ENCODE measurements at regions not wholly inside any gene's neighbourhood (a gene's known extent, or its start where the extent isn't known, plus 50 kb on each side); places are given as distances from the start of the nearest gene placed in this dataset.

GRCh38 chr12:124517260-124518050 lies 50.0 kb downstream of the NCOR2 start:
- no peak for DNase-seq

- DNase-seq = no peak
These were observed 50.6 kb downstream of the NCOR2 start for GRCh38 chr12:124516850-124517249.

DNA sequence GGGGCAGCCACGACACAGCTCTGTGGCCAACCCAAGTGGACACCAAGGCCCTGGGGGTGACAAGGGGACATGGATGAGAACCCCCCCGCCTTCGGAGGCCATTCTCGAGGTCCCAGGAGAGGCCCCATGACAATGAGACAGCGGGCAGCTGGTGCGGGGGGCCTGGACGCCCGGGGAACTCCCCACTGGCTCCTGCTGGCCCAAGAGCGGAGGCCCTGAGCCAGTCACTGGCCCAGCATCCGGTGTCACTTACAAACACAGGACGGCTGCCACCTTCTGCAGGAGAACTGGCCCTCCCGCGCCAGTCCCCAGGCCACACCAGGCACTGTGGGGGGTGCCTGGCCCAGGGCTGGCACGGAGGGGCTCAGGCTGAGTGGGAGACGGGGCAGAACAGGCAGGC lies 51.4 kb downstream of the NCOR2 start:
- no peak for DNase-seq

- DNase-seq = no peak
These were observed 52.1 kb downstream of the NCOR2 start for GRCh38 chr12:124514996-124515932.

DNA sequence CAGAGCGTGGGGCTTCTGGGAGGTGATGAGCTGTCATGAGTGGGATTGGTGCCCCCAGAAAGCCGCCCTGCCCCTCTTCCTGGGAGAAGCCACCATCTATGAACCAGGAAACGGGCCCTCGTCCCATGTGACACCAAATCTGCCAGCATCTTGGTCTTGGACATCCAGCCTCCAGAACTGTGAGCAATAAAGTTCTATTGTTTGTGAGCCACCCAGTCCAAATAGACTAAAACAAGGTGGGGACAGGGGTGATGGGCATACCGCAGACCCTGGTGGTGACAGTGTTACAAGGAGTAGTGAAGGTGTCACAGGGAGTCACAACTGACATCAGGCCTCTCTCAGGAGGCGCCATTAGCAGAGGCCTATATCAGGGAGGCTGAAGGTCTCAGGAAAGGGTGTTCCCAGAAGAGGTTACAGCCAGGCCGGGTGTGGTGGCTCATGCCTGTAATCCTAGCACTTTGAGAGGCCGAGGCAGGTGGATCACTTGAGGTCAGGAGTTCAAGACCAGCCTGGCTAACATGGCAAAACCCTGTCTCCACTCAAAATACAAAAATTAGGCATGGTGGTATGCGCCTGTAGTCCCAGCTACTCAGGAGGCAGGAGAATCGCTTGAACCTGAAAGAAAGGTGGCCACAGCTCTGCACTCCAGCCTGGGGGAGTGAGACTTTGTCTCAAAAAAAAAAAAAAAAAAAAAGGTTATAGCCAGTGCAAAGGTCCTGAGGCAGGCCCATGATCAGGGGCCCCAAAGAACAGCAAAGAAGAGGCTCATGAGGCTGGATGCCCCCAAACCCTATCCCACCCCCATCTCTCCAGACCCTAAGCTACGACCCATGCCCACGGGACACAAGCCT lies 53.0 kb downstream of the NCOR2 start:
- no peak for DNase-seq

DNA sequence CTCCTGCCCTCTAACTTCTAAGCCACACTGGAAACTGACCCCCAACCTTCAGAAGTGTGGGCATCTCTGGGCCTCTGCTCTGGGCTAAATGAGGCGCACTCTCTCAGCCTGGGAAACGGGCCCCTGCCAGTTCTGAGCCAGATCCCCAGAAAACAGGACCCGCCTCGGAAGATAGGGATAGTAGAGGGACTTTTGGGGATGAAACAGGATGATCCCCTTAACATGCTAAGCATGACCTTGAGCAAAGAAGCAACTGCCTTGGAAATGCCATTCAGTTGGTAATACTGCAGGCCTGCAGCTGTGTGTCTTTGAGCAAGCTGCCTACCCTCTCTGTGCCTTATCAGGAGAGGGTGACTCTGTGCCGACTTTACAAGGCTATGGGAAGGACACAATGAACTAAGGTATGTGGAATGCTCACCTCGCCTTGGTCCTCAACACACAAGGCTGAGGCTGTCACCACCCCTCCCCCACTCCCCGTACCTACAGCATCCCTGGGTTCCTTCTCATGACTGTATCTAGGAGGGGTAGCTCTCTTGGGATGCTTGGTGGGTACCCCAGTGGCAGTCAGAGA lies 54.0 kb downstream of the NCOR2 start:
- no peak for DNase-seq

DNA sequence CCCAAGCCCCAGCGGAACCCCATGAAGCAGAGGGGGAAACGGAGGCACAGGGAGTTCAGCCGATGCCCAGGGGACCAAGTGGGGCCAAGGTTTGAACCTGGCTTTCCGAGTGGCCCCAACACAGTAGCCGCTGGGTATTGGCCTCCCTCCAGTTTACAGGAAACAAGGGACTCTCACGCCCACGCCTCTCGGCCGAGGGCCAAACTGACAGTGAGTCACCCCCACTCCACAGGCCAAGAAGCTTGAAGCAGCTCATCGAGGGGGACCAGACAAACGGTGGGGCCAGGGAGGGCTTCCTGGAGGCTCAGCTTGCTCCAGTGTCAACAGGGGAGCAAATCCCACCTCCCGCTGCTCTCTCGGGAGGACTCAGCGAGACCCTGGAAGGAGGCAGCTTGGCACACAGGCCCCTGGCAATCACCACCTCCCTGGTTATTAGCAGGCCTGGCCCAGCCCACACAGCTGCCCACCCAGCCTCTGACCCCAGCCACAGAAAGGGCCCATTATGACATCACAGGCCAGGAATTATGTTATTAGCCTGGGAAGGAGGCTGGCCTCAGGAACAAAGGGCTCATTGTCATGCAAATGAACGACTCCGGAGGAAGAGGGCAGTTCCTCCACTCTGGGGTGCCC lies 54.6 kb downstream of the NCOR2 start:
- DNase-seq = no peak

GRCh38 chr12:124511259-124511985 lies 56.0 kb downstream of the NCOR2 start:
- DNase-seq = no peak

GRCh38 chr12:124510301-124510970 lies 57.0 kb downstream of the NCOR2 start:
- DNase-seq = no peak

- DNase-seq = no peak
These were observed 57.6 kb downstream of the NCOR2 start for GRCh38 chr12:124509676-124510300.

DNA sequence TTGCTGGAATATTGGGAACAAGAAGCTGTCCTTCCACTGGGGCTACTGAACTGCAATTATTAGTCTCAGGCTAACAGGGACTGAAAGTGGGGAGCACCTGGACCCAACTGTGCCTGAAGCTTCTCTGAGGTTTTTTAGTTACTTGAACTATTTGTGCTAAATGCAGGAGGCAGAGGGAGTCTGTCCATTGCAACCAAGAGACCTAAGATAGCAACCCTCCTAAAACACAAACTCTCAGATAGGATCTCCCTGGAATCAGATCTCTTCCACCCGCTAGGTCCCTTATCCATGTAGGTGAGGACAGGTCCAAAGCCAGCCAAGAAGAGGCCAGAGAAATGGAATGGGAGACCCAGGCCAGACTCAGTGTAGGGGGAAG lies 58.1 kb downstream of the NCOR2 start:
- DNase-seq = no peak

GRCh38 chr12:124508381-124509079 lies 58.9 kb downstream of the NCOR2 start:
- DNase-seq = no peak

- no peak for DNase-seq
These were observed 60.0 kb downstream of the NCOR2 start for GRCh38 chr12:124507188-124508109.

- DNase-seq = no peak
These were observed 60.6 kb downstream of the NCOR2 start for GRCh38 chr12:124506832-124507153.

DNA sequence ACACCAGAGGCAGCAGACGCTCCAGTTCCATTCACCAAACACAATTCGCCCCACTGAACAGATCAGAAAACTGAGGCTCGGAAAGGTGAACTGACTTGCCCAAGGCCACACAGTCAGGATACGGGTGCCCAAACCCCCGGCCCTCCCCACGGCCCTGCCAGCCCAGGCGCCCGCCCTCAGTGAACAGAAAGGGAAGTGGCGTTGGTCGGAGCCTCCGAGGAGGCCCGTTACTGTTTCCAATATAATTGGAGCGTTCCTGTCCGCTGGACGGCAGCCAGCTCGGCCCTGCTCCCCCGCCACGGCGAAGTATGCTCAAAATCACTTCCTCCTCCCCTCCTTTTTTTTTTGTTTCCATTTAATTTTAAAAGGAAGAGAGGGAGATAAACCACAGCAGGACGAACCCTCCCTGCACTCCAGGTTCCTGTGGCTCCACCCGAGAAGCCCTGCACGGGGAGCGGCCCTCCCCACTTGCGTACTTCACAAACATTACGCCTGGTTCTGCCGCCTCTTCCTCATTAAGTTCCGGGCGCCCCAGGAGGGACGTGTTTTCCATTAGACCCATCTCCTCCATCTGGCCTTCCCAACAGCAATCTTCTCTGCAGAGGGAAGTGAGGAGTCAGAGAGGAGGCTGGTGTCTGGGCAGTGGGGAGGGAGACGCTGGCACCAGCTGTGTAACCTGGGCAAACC lies 61.1 kb downstream of the NCOR2 start:
- no peak for DNase-seq

GRCh38 chr12:124505001-124505818 lies 62.2 kb downstream of the NCOR2 start:
- no peak for DNase-seq
